Endothelial cell (in vitro differentiated cells): ENCODE measurements at regions not wholly inside any gene's neighbourhood (a gene's known extent, or its start where the extent isn't known, plus 50 kb on each side); places are given as distances from the start of the nearest gene placed in this dataset.

Experiments
- DNase-seq: peaks from one replicate; pipeline ENCODE4 v3.0.0; 2021; ENCODE audit warnings: low spot score
- H3K27ac Mint-ChIP-seq: one replicate; pipeline ENCODE4 v1.8.0; 2021; ENCODE audit warnings: mixed read lengths, inconsistent platforms; ENCODE audit not compliant: unreplicated experiment
- H3K27me3 Mint-ChIP-seq: one replicate; pipeline ENCODE4 v1.8.0; 2021; ENCODE audit warnings: mild to moderate bottlenecking, moderate library complexity, mixed read lengths, inconsistent platforms; ENCODE audit not compliant: unreplicated experiment
- H3K36me3 Mint-ChIP-seq: one replicate; pipeline ENCODE4 v1.8.0; 2021; ENCODE audit warnings: mild to moderate bottlenecking, low read depth, mixed read lengths, inconsistent platforms; ENCODE audit not compliant: unreplicated experiment
- H3K4me1 Mint-ChIP-seq: one replicate; pipeline ENCODE4 v1.8.0; 2021; ENCODE audit warnings: mild to moderate bottlenecking, mixed read lengths, inconsistent platforms; ENCODE audit not compliant: unreplicated experiment
- H3K4me3 Mint-ChIP-seq: one replicate; pipeline ENCODE4 v1.8.0; 2021; ENCODE audit warnings: mild to moderate bottlenecking, mixed read lengths, inconsistent platforms; ENCODE audit not compliant: unreplicated experiment
- H3K9me3 Mint-ChIP-seq: one replicate; pipeline ENCODE4 v1.8.0; 2021; ENCODE audit warnings: mixed read lengths, inconsistent platforms; ENCODE audit not compliant: unreplicated experiment
- TF ChIP-seq, protein P1 (sequence below): fragments of 200-600 bp; sonication (generic); IDR thresholded peaks from one replicate; pipeline ENCODE4 v1.5.0; 2021; ENCODE audit warnings: antibody characterized with exemption; ENCODE audit not compliant: unreplicated experiment

DNA sequence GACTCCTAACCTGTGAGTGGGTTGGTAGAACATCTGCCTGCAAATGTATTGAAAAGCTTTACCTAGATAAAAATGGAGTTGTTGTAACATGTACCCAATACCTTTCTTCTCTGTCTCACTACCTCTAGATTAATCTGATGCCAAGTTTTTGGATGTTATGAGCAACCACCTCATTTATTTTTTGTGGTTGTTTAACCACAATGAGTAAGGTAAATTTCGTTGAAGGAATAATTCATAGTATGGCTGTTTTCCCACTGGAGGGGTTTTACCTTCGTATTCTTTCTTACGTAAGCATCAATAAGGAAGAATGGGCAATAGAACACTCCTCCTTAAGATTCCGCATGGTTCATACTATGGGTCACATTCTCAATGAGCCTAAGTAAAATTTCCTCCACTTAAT lies 165.4 kb downstream of the CDH26 start:
- Mint-ChIP-seq H3K27ac (no peak overlapping the region), H3K4me3 (no peak overlapping the region), H3K9me3 (no peaks in the 10 kb centered on the region), H3K4me1 (no peaks in the 10 kb centered on the region), H3K27me3 (peaks cover 5% of the 10 kb centered on the region), H3K36me3 (no peaks in the 10 kb centered on the region)
- no peak for DNase-seq
- TF ChIP-seq, protein P1, sequence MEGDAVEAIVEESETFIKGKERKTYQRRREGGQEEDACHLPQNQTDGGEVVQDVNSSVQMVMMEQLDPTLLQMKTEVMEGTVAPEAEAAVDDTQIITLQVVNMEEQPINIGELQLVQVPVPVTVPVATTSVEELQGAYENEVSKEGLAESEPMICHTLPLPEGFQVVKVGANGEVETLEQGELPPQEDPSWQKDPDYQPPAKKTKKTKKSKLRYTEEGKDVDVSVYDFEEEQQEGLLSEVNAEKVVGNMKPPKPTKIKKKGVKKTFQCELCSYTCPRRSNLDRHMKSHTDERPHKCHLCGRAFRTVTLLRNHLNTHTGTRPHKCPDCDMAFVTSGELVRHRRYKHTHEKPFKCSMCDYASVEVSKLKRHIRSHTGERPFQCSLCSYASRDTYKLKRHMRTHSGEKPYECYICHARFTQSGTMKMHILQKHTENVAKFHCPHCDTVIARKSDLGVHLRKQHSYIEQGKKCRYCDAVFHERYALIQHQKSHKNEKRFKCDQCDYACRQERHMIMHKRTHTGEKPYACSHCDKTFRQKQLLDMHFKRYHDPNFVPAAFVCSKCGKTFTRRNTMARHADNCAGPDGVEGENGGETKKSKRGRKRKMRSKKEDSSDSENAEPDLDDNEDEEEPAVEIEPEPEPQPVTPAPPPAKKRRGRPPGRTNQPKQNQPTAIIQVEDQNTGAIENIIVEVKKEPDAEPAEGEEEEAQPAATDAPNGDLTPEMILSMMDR: no peak

- no peak overlapping the region for H3K4me3 Mint-ChIP-seq
- H3K36me3 Mint-ChIP-seq: no peaks in the 10 kb centered on the region
- no peak overlapping the region for H3K27ac Mint-ChIP-seq
- H3K9me3 Mint-ChIP-seq: no peaks in the 10 kb centered on the region
- DNase-seq: no peak
- H3K4me1 Mint-ChIP-seq: no peaks in the 10 kb centered on the region
- TF ChIP-seq, protein P1: no peak
- H3K27me3 Mint-ChIP-seq: peaks cover 8% of the 10 kb centered on the region
Observed at GRCh38 chr20:60124776-60125381, 166.7 kb downstream of the CDH26 start.

- Mint-ChIP-seq H3K27me3 (peaks cover 8% of the 10 kb centered on the region), H3K27ac (no peak overlapping the region), H3K36me3 (no peaks in the 10 kb centered on the region), H3K4me1 (no peaks in the 10 kb centered on the region), H3K9me3 (no peaks in the 10 kb centered on the region), H3K4me3 (no peak overlapping the region)
- TF ChIP-seq, protein P1: no peak
- no peak for DNase-seq
Observed at GRCh38 chr20:60125513-60125912, 167.3 kb downstream of the CDH26 start.

- H3K27me3 Mint-ChIP-seq: peaks cover 6% of the 10 kb centered on the region
- H3K9me3 Mint-ChIP-seq: no peaks in the 10 kb centered on the region
- H3K4me1 Mint-ChIP-seq: peaks cover 7% of the 10 kb centered on the region
- H3K4me3 Mint-ChIP-seq: no peak overlapping the region
- H3K36me3 Mint-ChIP-seq: no peaks in the 10 kb centered on the region
- TF ChIP-seq, protein P1: no peak
- DNase-seq: no peak
- no peak overlapping the region for H3K27ac Mint-ChIP-seq
Observed at GRCh38 chr20:60126975-60127374, 168.8 kb downstream of the CDH26 start.

DNA sequence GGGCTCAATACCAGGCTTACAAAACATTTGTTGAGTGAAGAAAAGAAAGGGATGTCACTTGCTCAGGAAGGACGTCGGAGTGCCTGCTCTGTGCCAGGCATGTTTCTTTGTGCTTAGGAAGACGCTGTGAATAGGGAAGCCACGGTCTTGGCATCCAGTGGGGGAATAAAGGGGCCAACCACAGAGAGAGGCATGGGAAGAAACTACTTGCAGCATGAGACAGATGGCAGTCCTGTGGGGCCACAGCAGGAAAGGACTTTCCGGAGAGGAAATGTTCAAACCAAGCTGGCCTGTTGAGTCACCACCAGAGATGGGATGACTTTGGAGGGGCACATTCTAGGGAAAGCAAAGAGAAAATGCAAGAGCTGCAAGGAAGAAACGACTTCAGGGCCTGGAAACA lies 173.2 kb downstream of the CDH26 start:
- no peak overlapping the region for H3K27ac Mint-ChIP-seq
- H3K9me3 Mint-ChIP-seq: no peaks in the 10 kb centered on the region
- DNase-seq: no peak
- H3K4me3 Mint-ChIP-seq: no peak overlapping the region
- H3K4me1 Mint-ChIP-seq: peaks cover 10% of the 10 kb centered on the region
- H3K27me3 Mint-ChIP-seq: peaks cover 2% of the 10 kb centered on the region
- no peaks in the 10 kb centered on the region for H3K36me3 Mint-ChIP-seq
- TF ChIP-seq, protein P1: no peak
